ENCODE measurements at regions not wholly inside any gene's neighbourhood (a gene's known extent, or its start where the extent isn't known, plus 50 kb on each side); places are given as distances from the start of the nearest gene placed in this dataset.

GRCh38 chr7:9241826-9242225, 808.4 kb downstream of the NXPH1 start:
- TF ChIP-seq CTCF (IDR thresholded peaks at IDR 0.05) = no peak
- no peak for TF ChIP-seq POLR2AphosphoS5 (IDR thresholded peaks at IDR 0.05)

Measured in upper lobe of left lung (tissue), 4 donors.